H1 (cell line): ENCODE measurements at regions not wholly inside any gene's neighbourhood (a gene's known extent, or its start where the extent isn't known, plus 50 kb on each side); places are given as distances from the start of the nearest gene placed in this dataset.

Experiments
- CTCF ChIA-PET: fragments of 300-600 bp; sonication (Branson Sonifier 250); formaldehyde crosslinking; loops from one replicate; lab custom pipeline; 2021; ENCODE audit not compliant: partially characterized antibody; lab: Charles Lee
- POLR2A ChIA-PET: fragments of 300-600 bp; sonication (Branson Sonifier 250); formaldehyde crosslinking; loops from one replicate; lab custom pipeline; 2021; ENCODE audit warnings: inconsistent platforms; ENCODE audit not compliant: partially characterized antibody; lab: Charles Lee
- DNase-seq, 2 experiments: peaks; one replicate each; pipeline versions ENCODE4 v3.0.0 to v3.0.0-alpha.2; 2010 to 2022; ENCODE audit warnings: low spot score in 2 of 2, low read depth in 1 of 2, mixed read lengths in 1 of 2
- FAIRE-seq: peaks from 2 replicates; lab custom pipeline; 2011; peaks lifted over from hg19 to GRCh38; lab: Jason Lieb, UNC
- H2AFZ ChIP-seq: 2 replicates; pipeline ENCODE4 v1.8.1; 2012; ENCODE audit warnings: low read length, inconsistent platforms
- H2AK5ac ChIP-seq: 2 replicates; pipeline ENCODE4 v1.6.1; 2013; ENCODE audit warnings: low read depth, low read length
- H2BK120ac ChIP-seq: replicated peaks from 2 replicates; pipeline ENCODE3; 2013; ENCODE audit warnings: low read depth, low read length, inconsistent platforms
- H2BK12ac ChIP-seq: 2 replicates; pipeline ENCODE4 v1.6.1; 2013; ENCODE audit warnings: low read depth, low read length
- H2BK15ac ChIP-seq: 2 replicates; pipeline ENCODE4 v1.6.1; 2013; ENCODE audit warnings: low read length
- H2BK20ac ChIP-seq: 2 replicates; pipeline ENCODE4 v1.6.1; 2013; ENCODE audit warnings: low read length
- H2BK5ac ChIP-seq: 2 replicates; pipeline ENCODE4 v1.6.1; 2013; ENCODE audit warnings: low read depth, low read length
- H3K14ac ChIP-seq: 2 replicates; pipeline ENCODE4 v1.6.1; 2013; ENCODE audit warnings: inconsistent platforms; ENCODE audit not compliant: insufficient read length
- H3K18ac ChIP-seq: 2 replicates; pipeline ENCODE4 v1.6.1; 2013; ENCODE audit warnings: low read length; ENCODE audit errors: extremely low read depth
- H3K23ac ChIP-seq: 2 replicates; pipeline ENCODE4 v1.6.1; 2013; ENCODE audit warnings: inconsistent platforms; ENCODE audit not compliant: insufficient read length
- H3K23me2 ChIP-seq: 2 replicates; pipeline ENCODE4 v1.6.1; 2013; ENCODE audit warnings: low read depth, low read length
- H3K27ac ChIP-seq: 2 replicates; pipeline ENCODE4 v1.6.1; 2011; ENCODE audit warnings: low read depth, low read length, inconsistent platforms
- H3K27me3 ChIP-seq, 4 experiments: replicated peaks in 1 of 4; 1 replicate in 1 of 4; 2 replicates in 3 of 4; pipeline versions ENCODE4 v1.6.1 to v1.8.1; 2011 to 2013; ENCODE audit warnings: low read length in 3 of 4, mild to moderate bottlenecking in 3 of 4, inconsistent platforms in 2 of 4, mixed read lengths in 2 of 4, moderate library complexity in 1 of 4; ENCODE audit not compliant: control insufficient read depth in 3 of 4, insufficient read depth in 3 of 4; ENCODE audit errors: extremely low read depth in 1 of 4
- H3K36me3 ChIP-seq, 4 experiments: 2 replicates each; pipeline versions ENCODE4 v1.6.1 to v1.8.1; 2011 to 2013; ENCODE audit warnings: mild to moderate bottlenecking in 4 of 4, low read length in 3 of 4, moderate library complexity in 2 of 4, control low read depth in 1 of 4, inconsistent platforms in 1 of 4; ENCODE audit not compliant: insufficient read depth in 4 of 4, control insufficient read depth in 2 of 4
- H3K4ac ChIP-seq: replicated peaks from 2 replicates; pipeline ENCODE3; 2013; ENCODE audit warnings: low read length, low read depth, mixed read lengths, inconsistent platforms; ENCODE audit not compliant: insufficient read length
- H3K4me1 ChIP-seq, 4 experiments: replicated peaks in 1 of 4; 1 replicate in 1 of 4; 2 replicates in 3 of 4; pipeline versions ENCODE4 v1.6.1 to v1.8.1; 2011 to 2013; ENCODE audit warnings: low read length in 3 of 4, inconsistent platforms in 2 of 4, mixed read lengths in 1 of 4; ENCODE audit not compliant: insufficient read depth in 4 of 4, control insufficient read depth in 3 of 4
- H3K4me2 ChIP-seq, 2 experiments: 2 replicates each; pipeline versions ENCODE4 v1.6.1 to v1.8.1; 2011 to 2013; ENCODE audit warnings: low read depth in 2 of 2, low read length in 2 of 2, control low read depth in 1 of 2, inconsistent platforms in 1 of 2, mild to moderate bottlenecking in 1 of 2; ENCODE audit not compliant: insufficient read depth in 1 of 2
- H3K4me3 ChIP-seq, 4 experiments: fragments of 200-600, 300-600 bp in 1 of 4; sonication (generic), shearing (Covaris generic), sonication (Bioruptor Twin) in 1 of 4; 2 replicates each; pipeline versions ENCODE4 v1.5.1 to v1.8.1; 2011 to 2016; ENCODE audit warnings: low read length in 4 of 4, low read depth in 3 of 4, control low read depth in 2 of 4, inconsistent platforms in 2 of 4, mild to moderate bottlenecking in 2 of 4, mixed read lengths in 1 of 4, moderate library complexity in 1 of 4; ENCODE audit not compliant: insufficient read depth in 2 of 4; ENCODE audit errors: extremely low read depth in 1 of 4
- H3K56ac ChIP-seq: replicated peaks from 2 replicates; pipeline ENCODE3; 2013; ENCODE audit warnings: low read depth, mild to moderate bottlenecking, mixed read lengths, low read length, inconsistent platforms; ENCODE audit not compliant: insufficient read length
- H3K79me1 ChIP-seq: 2 replicates; pipeline ENCODE4 v1.6.1; 2013; ENCODE audit warnings: low read depth, low read length, control low read depth
- H3K79me2 ChIP-seq, 2 experiments: 2 replicates each; pipeline versions ENCODE4 v1.6.1 to v1.8.1; 2012 to 2013; ENCODE audit warnings: low read length in 2 of 2, mild to moderate bottlenecking in 2 of 2, inconsistent platforms in 1 of 2; ENCODE audit not compliant: insufficient read depth in 2 of 2, control insufficient read depth in 1 of 2
- H3K9ac ChIP-seq, 4 experiments: replicated peaks in 1 of 4; 1 replicate in 1 of 4; 2 replicates in 3 of 4; pipeline versions ENCODE4 v1.6.1 to v1.8.1; 2011 to 2013; ENCODE audit warnings: low read depth in 3 of 4, low read length in 3 of 4, control low read depth in 2 of 4, mild to moderate bottlenecking in 2 of 4, moderate library complexity in 2 of 4, inconsistent platforms in 1 of 4; ENCODE audit errors: extremely low read depth in 1 of 4
- H3K9me3 ChIP-seq, 2 experiments: 2 replicates each; pipeline versions ENCODE4 v1.6.1 to v1.8.1; 2012 to 2013; ENCODE audit warnings: mild to moderate bottlenecking in 2 of 2, moderate library complexity in 2 of 2, control low read depth in 1 of 2, inconsistent platforms in 1 of 2, low read depth in 1 of 2, low read length in 1 of 2, mixed read lengths in 1 of 2; ENCODE audit not compliant: insufficient read depth in 2 of 2
- H4K20me1 ChIP-seq, 2 experiments: replicated peaks in 1 of 2; 2 replicates each; pipeline versions ENCODE3 to v1.8.1; 2011 to 2013; ENCODE audit warnings: inconsistent platforms in 2 of 2, low read length in 2 of 2, mild to moderate bottlenecking in 1 of 2; ENCODE audit not compliant: insufficient read depth in 2 of 2, control insufficient read depth in 1 of 2
- H4K5ac ChIP-seq: 2 replicates; pipeline ENCODE4 v1.6.1; 2013; ENCODE audit warnings: low read length, low read depth, mixed read lengths, inconsistent platforms; ENCODE audit not compliant: insufficient read length
- H4K8ac ChIP-seq: 2 replicates; pipeline ENCODE4 v1.8.0; 2013; ENCODE audit warnings: mild to moderate bottlenecking, moderate library complexity, low read length, inconsistent platforms; ENCODE audit not compliant: insufficient read depth; ENCODE audit errors: extremely low read depth
- H4K91ac ChIP-seq: replicated peaks from 2 replicates; pipeline ENCODE3; 2013; ENCODE audit warnings: low read length, mixed read lengths, inconsistent platforms; ENCODE audit not compliant: insufficient read length
- CREB1 ChIP-seq: IDR thresholded peaks from 2 replicates; pipeline ENCODE4 v1.6.1; 2012; ENCODE audit warnings: inconsistent platforms
- KDM4A ChIP-seq: IDR thresholded peaks from one replicate; pipeline ENCODE4 v1.7.1; 2012; ENCODE audit warnings: low read depth, mild to moderate bottlenecking, moderate library complexity, low read length, inconsistent platforms; ENCODE audit not compliant: severe bottlenecking
- TAF7 ChIP-seq: optimal IDR thresholded peaks from 2 replicates; pipeline ENCODE3; 2011; ENCODE audit warnings: low read depth, mild to moderate bottlenecking, inconsistent platforms, low read length, moderate library complexity, borderline replicate concordance

GRCh38 chr5:56377573-56377972, 144.4 kb upstream of the ANKRD55 start:
- H2BK15ac ChIP-seq, result no peak overlapping the region
- H3K27ac ChIP-seq, result no peak overlapping the region
- no peaks in the 10 kb centered on the region for H4K20me1 ChIP-seq
- no peak overlapping the region for H2AFZ ChIP-seq
- no peaks in the 10 kb centered on the region for H3K4me1 ChIP-seq
- H3K9me3 ChIP-seq, result peaks cover 0 to 3% of the 10 kb centered on the region in 2 experiments; a peak in 1 of 4 replicates
- no peak overlapping the region for H3K14ac ChIP-seq
- H3K9ac ChIP-seq, result no peak overlapping the region
- no peaks in the 10 kb centered on the region; the same call in 1 of the 2 replicates for H3K23me2 ChIP-seq
- no peak overlapping the region for H4K91ac ChIP-seq
- H3K27me3 ChIP-seq, result no peaks in the 10 kb centered on the region
- H3K36me3 ChIP-seq, result no peaks in the 10 kb centered on the region
- H2BK12ac ChIP-seq, result no peak overlapping the region
- no peak overlapping the region for H2AK5ac ChIP-seq
- H3K4me2 ChIP-seq, result no peak overlapping the region
- H2BK5ac ChIP-seq, result no peak overlapping the region
- DNase-seq (no peak), FAIRE-seq (no peak)
- H2BK120ac ChIP-seq, result no peak overlapping the region
- ChIA-PET CTCF (no interaction called here), POLR2A (no interaction called here)
- H3K23ac ChIP-seq, result no peak overlapping the region
- H3K18ac ChIP-seq, result no peak overlapping the region
- H4K5ac ChIP-seq, result no peak overlapping the region
- H2BK20ac ChIP-seq, result no peak overlapping the region
- no peak overlapping the region for H3K4me3 ChIP-seq
- no peak overlapping the region for H3K4ac ChIP-seq
- no peaks in the 10 kb centered on the region for H3K79me1 ChIP-seq
- H4K8ac ChIP-seq, result no peak overlapping the region
- no peak overlapping the region for H3K56ac ChIP-seq
- no peaks in the 10 kb centered on the region for H3K79me2 ChIP-seq
- TF ChIP-seq CREB1, result no peak
- TF ChIP-seq TAF7, result no peak
- TF ChIP-seq KDM4A, result no peak
